Calu3 (cell line): ENCODE measurements at regions not wholly inside any gene's neighbourhood (a gene's known extent, or its start where the extent isn't known, plus 50 kb on each side); places are given as distances from the start of the nearest gene placed in this dataset.

Experiments used
- BruUV-seq: library from RNA; stranded (reverse); fragments of 400-500 nt; replicated peaks from 2 replicates; lab custom pipeline; 2021; lab: Mats Ljungman, UMichigan
- CTCF ChIA-PET: fragments of 300-600 bp; sonication (Branson Sonifier 250); formaldehyde crosslinking; loops from one replicate; lab custom pipeline; 2022; ENCODE audit warnings: antibody characterized with exemption; lab: Charles Lee
- DNase-seq: peaks from one replicate; pipeline ENCODE4 v3.0.0; 2022
- H3K27ac Mint-ChIP-seq: one replicate; pipeline ENCODE4 v1.8.0; 2022; ENCODE audit warnings: mixed read lengths; ENCODE audit not compliant: unreplicated experiment
- H3K27me3 Mint-ChIP-seq: one replicate; pipeline ENCODE4 v1.8.0; 2022; ENCODE audit warnings: mixed read lengths; ENCODE audit not compliant: unreplicated experiment
- H3K36me3 Mint-ChIP-seq: one replicate; pipeline ENCODE4 v1.8.0; 2022; ENCODE audit warnings: mild to moderate bottlenecking, moderate library complexity, mixed read lengths; ENCODE audit not compliant: insufficient read depth, unreplicated experiment
- H3K4me1 Mint-ChIP-seq: one replicate; pipeline ENCODE4 v1.8.0; 2022; ENCODE audit warnings: mild to moderate bottlenecking, low read depth, mixed read lengths; ENCODE audit not compliant: unreplicated experiment
- H3K4me3 Mint-ChIP-seq: one replicate; pipeline ENCODE4 v1.8.0; 2022; ENCODE audit warnings: mild to moderate bottlenecking, low read depth, moderate library complexity, mixed read lengths; ENCODE audit not compliant: unreplicated experiment
- H3K9me3 Mint-ChIP-seq: one replicate; pipeline ENCODE4 v1.8.0; 2022; ENCODE audit warnings: low read depth, mixed read lengths; ENCODE audit not compliant: unreplicated experiment
- intact Hi-C: fragments of 100-400 bp; cut with micrococcal nuclease; formaldehyde crosslinking; loops from one replicate; pipeline ENCODE4 v1.10.0; 2022; ENCODE audit not compliant: unreplicated experiment
- TF ChIP-seq, protein P1 (sequence below): fragments of 200-600 bp; IDR thresholded peaks from one replicate; pipeline ENCODE4 v1.8.0; 2022; ENCODE audit warnings: antibody characterized with exemption; ENCODE audit not compliant: unreplicated experiment

DNA sequence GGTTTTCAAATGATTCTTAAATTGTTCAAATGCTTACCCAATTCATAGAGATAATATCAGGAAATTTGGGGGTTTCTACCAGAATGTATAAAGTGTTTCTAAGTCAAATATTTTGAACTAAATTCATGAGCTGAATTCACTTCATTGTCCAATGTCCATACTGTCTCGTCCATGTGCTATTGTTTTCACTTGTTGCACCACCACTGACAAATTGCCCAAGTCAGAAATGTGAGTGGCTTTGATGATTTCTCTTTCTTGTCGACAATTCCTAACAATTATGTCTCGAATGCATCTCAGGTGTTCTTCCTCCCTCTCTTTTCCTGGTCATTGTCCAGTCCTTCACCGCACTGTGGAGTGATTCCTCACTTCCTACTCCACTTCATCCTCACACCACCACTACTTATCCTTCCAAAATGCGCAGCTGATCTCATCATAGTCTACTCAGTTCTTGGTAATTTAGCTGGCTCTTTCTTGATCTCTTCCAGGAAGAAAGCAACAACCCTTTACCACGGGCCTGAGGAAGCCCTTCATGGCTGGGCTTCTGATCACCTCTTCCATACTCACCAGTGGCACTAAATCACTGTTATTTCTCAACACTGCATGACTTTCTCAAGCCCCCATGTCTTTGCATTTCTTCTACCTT is 161.1 kb downstream of the FOXA2 start:
- H3K9me3 Mint-ChIP-seq: no peaks in the 10 kb centered on the region
- H3K27ac Mint-ChIP-seq: peak overlapping the region; percentile 9
- H3K4me1 Mint-ChIP-seq: peaks cover 8% of the 10 kb centered on the region
- H3K36me3 Mint-ChIP-seq: no peaks in the 10 kb centered on the region
- no peak for DNase-seq
- H3K27me3 Mint-ChIP-seq: no peaks in the 10 kb centered on the region
- no TSS peak for BruUV-seq
- CTCF ChIA-PET: no interaction called here
- intact Hi-C loops: no loop called here
- no peak overlapping the region for H3K4me3 Mint-ChIP-seq
- TF ChIP-seq, protein P1, sequence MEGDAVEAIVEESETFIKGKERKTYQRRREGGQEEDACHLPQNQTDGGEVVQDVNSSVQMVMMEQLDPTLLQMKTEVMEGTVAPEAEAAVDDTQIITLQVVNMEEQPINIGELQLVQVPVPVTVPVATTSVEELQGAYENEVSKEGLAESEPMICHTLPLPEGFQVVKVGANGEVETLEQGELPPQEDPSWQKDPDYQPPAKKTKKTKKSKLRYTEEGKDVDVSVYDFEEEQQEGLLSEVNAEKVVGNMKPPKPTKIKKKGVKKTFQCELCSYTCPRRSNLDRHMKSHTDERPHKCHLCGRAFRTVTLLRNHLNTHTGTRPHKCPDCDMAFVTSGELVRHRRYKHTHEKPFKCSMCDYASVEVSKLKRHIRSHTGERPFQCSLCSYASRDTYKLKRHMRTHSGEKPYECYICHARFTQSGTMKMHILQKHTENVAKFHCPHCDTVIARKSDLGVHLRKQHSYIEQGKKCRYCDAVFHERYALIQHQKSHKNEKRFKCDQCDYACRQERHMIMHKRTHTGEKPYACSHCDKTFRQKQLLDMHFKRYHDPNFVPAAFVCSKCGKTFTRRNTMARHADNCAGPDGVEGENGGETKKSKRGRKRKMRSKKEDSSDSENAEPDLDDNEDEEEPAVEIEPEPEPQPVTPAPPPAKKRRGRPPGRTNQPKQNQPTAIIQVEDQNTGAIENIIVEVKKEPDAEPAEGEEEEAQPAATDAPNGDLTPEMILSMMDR: no peak

DNA sequence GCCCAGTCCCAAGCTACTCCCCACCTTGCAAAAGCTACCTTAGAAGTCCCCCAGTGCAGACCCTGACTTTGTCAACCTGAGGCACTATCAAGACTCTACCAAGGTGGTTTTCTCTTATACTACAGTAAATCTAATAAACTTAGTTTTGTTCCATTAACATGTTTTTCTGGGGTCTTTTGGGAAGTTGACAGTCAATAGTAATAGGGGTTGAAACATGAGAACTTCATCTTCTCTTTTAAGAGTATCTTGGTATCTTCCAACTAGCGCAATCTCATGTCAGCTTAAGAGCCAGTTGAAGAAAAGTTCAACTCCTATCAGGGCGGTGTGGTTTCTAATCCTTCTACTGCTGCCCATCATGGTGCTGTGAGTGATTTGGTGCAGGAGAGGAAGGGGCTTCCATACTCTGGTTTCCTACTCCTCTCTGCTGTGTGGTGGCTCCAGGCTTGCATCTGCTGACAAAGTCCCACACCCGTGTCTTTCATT is 164.2 kb downstream of the FOXA2 start:
- H3K4me1 Mint-ChIP-seq: peaks cover 8% of the 10 kb centered on the region
- CTCF ChIA-PET: interaction anchor here (0.6 kb wide), 1 partner anchor 143 kb away, joined by 3 read pairs; no protein-coding TSS in a partner anchor
- no peak overlapping the region for H3K4me3 Mint-ChIP-seq
- H3K27ac Mint-ChIP-seq: no peak overlapping the region
- TF ChIP-seq, protein P1: no peak
- no TSS peak for BruUV-seq
- no peaks in the 10 kb centered on the region for H3K9me3 Mint-ChIP-seq
- intact Hi-C loops: no loop called here
- no peaks in the 10 kb centered on the region for H3K27me3 Mint-ChIP-seq
- DNase-seq: no peak
- no peaks in the 10 kb centered on the region for H3K36me3 Mint-ChIP-seq

DNA sequence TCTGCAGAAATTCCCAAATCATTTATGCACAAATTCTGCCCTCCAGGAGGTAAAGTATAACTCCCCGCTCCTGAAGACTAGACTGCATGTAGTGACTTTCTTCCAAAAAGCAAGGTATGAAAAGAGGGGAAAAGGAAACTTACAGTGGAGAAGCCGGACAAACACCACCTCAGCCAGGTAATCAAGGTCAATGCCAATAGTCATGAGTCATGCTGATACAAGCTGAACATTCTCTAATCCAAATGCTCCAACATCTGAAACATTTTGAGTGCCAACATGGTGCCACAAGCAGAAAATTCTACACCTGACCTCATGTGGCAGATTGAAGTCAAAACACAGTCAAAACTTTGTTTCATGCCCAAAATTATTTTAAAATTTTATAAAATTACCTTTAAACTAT is 165.6 kb downstream of the FOXA2 start:
- TF ChIP-seq, protein P1: no peak
- no TSS peak for BruUV-seq
- no peaks in the 10 kb centered on the region for H3K27me3 Mint-ChIP-seq
- intact Hi-C loops: no loop called here
- no peak overlapping the region for H3K4me3 Mint-ChIP-seq
- H3K9me3 Mint-ChIP-seq: no peaks in the 10 kb centered on the region
- H3K4me1 Mint-ChIP-seq: peaks cover 5% of the 10 kb centered on the region
- CTCF ChIA-PET: no interaction called here
- no peaks in the 10 kb centered on the region for H3K36me3 Mint-ChIP-seq
- DNase-seq: no peak
- H3K27ac Mint-ChIP-seq: no peak overlapping the region

DNA sequence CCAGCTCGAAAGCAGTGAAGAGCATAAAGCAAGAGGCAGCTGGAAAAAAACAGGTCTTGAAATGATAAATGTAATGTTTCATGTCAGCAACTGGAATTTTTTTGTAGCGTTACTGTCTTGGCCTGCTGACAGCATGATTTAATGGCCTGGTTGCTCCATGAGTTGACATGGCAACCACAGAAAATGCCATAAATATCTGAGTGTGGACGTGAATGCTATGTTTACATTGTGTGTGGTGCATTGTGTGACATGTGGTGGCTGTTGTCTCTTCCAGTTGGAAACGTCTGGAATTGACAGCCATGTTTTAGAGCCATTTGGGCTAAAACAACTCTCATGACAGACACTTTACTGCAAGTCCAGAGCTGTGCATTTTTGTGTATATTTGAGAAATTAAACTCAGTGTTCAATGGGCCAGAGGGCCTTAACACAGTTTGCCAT is 170.0 kb downstream of the FOXA2 start:
- TF ChIP-seq, protein P1: no peak
- DNase-seq: no peak
- CTCF ChIA-PET: no interaction called here
- intact Hi-C loops: no loop called here
- H3K9me3 Mint-ChIP-seq: no peaks in the 10 kb centered on the region
- no peaks in the 10 kb centered on the region for H3K36me3 Mint-ChIP-seq
- no peaks in the 10 kb centered on the region for H3K27me3 Mint-ChIP-seq
- BruUV-seq: no TSS peak
- no peak overlapping the region for H3K27ac Mint-ChIP-seq
- no peak overlapping the region for H3K4me3 Mint-ChIP-seq
- H3K4me1 Mint-ChIP-seq: peaks cover 27% of the 10 kb centered on the region
